Fibroblast of lung (primary cell): ENCODE measurements at regions not wholly inside any gene's neighbourhood (a gene's known extent, or its start where the extent isn't known, plus 50 kb on each side); places are given as distances from the start of the nearest gene placed in this dataset.
A peak's percentile ranks its signal among the peaks of the same experiment; 100 is the strongest.

Experiments
- DNase-seq, 2 donors: peaks; one replicate each; pipeline versions ENCODE4 v3.0.0 to v3.0.0-alpha.2; 2010; ENCODE audit warnings: low read depth in 2 of 2
- H2AFZ ChIP-seq: 2 replicates; pipeline ENCODE4 v1.5.1; 2012; ENCODE audit warnings: low read length, control low read depth, inconsistent platforms
- H3K27ac ChIP-seq: 2 replicates; pipeline ENCODE4 v1.5.1; 2011; ENCODE audit warnings: low read length, control low read depth; ENCODE audit not compliant: insufficient read depth
- H3K27me3 ChIP-seq: 2 replicates; pipeline ENCODE4 v1.5.1; 2011; ENCODE audit warnings: mild to moderate bottlenecking, low read length; ENCODE audit not compliant: control insufficient read depth, insufficient read depth
- H3K36me3 ChIP-seq: 2 replicates; pipeline ENCODE4 v1.5.1; 2011; ENCODE audit warnings: low read length; ENCODE audit not compliant: control insufficient read depth, insufficient read depth
- H3K4me1 ChIP-seq: 2 replicates; pipeline ENCODE4 v1.5.1; 2011; ENCODE audit warnings: low read length; ENCODE audit not compliant: control insufficient read depth, insufficient read depth; ENCODE audit errors: extremely low read depth
- H3K4me2 ChIP-seq: 2 replicates; pipeline ENCODE4 v1.5.1; 2011; ENCODE audit warnings: low read length, control low read depth; ENCODE audit not compliant: insufficient read depth; ENCODE audit errors: extremely low read depth
- H3K4me3 ChIP-seq, 4 experiments: fragments of 200-600 bp in 1 of 4; sonication (generic) in 1 of 4; replicated peaks in 1 of 4; 2 replicates each; pipeline ENCODE4 v1.5.1; 2011 to 2016; ENCODE audit warnings: low read length in 4 of 4, low read depth in 3 of 4, mild to moderate bottlenecking in 3 of 4, control low read depth in 2 of 4, inconsistent platforms in 1 of 4, mixed read lengths in 1 of 4; ENCODE audit not compliant: insufficient read depth in 1 of 4; ENCODE audit errors: control extremely low read depth in 1 of 4
- H3K79me2 ChIP-seq: 2 replicates; pipeline ENCODE4 v1.5.1; 2012; ENCODE audit warnings: mild to moderate bottlenecking, low read length, inconsistent platforms; ENCODE audit not compliant: control insufficient read depth, insufficient read depth
- H3K9ac ChIP-seq: 2 replicates; pipeline ENCODE4 v1.5.1; 2011; ENCODE audit warnings: mild to moderate bottlenecking, low read length, control low read depth; ENCODE audit not compliant: insufficient read depth
- H3K9me3 ChIP-seq: 2 replicates; pipeline ENCODE4 v1.5.1; 2012; ENCODE audit warnings: low read depth, low read length; ENCODE audit not compliant: control insufficient read depth, insufficient read depth
- H4K20me1 ChIP-seq: 2 replicates; pipeline ENCODE4 v1.5.1; 2011; ENCODE audit warnings: low read length; ENCODE audit not compliant: control insufficient read depth, insufficient read depth; ENCODE audit errors: extremely low read depth
- CTCF ChIP-seq, 2 donors: IDR thresholded peaks in 1 of 2; conservative IDR thresholded peaks in 1 of 2; 1 replicate in 1 of 2; 2 replicates in 1 of 2; pipeline ENCODE4 v1.5.1; 2011 to 2012; ENCODE audit warnings: low read length in 2 of 2, control low read depth in 1 of 2, inconsistent platforms in 1 of 2, low read depth in 1 of 2, mild to moderate bottlenecking in 1 of 2
- EZH2 ChIP-seq: IDR thresholded peaks from 2 replicates; pipeline ENCODE4 v1.5.1; 2012; ENCODE audit warnings: low read length, control low read depth, mild to moderate bottlenecking; ENCODE audit errors: missing control alignments

- no peak for TF ChIP-seq CTCF (conservative IDR thresholded peaks at IDR 0.05 in 1 of 2, IDR thresholded peaks at IDR 0.05 in 1 of 2; ENCODE audit: low read depth in 1 of 2, low read length in 2 of 2)
- TF ChIP-seq EZH2 = no peak
- Histone ChIP-seq H3K27ac (no peak overlapping the region), H3K79me2 (no peaks in the 10 kb centered on the region), H4K20me1 (no peaks in the 10 kb centered on the region), H3K9ac (no peak overlapping the region), H3K9me3 (no peaks in the 10 kb centered on the region), H3K4me1 (peaks cover 3% of the 10 kb centered on the region), H3K4me2 (no peak overlapping the region), H2AFZ (no peak overlapping the region), H3K27me3 (no peaks in the 10 kb centered on the region), H3K36me3 (no peaks in the 10 kb centered on the region), H3K4me3 (peak overlapping the region in 1 of 4 experiments; percentile 86)
- DNase-seq = no peak
These were observed 59.0 kb upstream of the RPH3AL start for GRCh38 chr17:411421-412120.

GRCh38 chr17:410543-411401, 58.2 kb upstream of the RPH3AL start:
- Histone ChIP-seq H2AFZ (peak overlapping the region; percentile 52), H4K20me1 (no peaks in the 10 kb centered on the region), H3K4me2 (peak overlapping the region; percentile 94), H3K27ac (peak overlapping the region; percentile 83), H3K4me3 (peak overlapping the region; percentile 59 to 89 (median 74)), H3K79me2 (no peaks in the 10 kb centered on the region), H3K36me3 (no peaks in the 10 kb centered on the region), H3K4me1 (peaks cover 3% of the 10 kb centered on the region), H3K9me3 (no peaks in the 10 kb centered on the region), H3K9ac (peak overlapping the region; percentile 72), H3K27me3 (no peaks in the 10 kb centered on the region)
- TF ChIP-seq EZH2 (no peak), CTCF (conservative IDR thresholded peaks at IDR 0.05 in 1 of 2, IDR thresholded peaks at IDR 0.05 in 1 of 2; ENCODE audit: low read depth in 1 of 2, low read length in 2 of 2) (no peak)
- DNase-seq = peak in 1 of 2 donors; percentile 40

- peak overlapping the region; percentile 83 for H3K27ac ChIP-seq
- H3K9me3 ChIP-seq = no peaks in the 10 kb centered on the region
- TF ChIP-seq EZH2 (no peak), CTCF (conservative IDR thresholded peaks at IDR 0.05 in 1 of 2, IDR thresholded peaks at IDR 0.05 in 1 of 2; ENCODE audit: low read depth in 1 of 2, low read length in 2 of 2) (no peak)
These were observed 57.4 kb upstream of the RPH3AL start for GRCh38 chr17:409848-410542.

More at GRCh38 chr17:409848-410542, 57.4 kb upstream of the RPH3AL start:
- Histone ChIP-seq H3K36me3 (no peaks in the 10 kb centered on the region), H4K20me1 (no peaks in the 10 kb centered on the region), H3K9ac (peak overlapping the region; percentile 72), H3K27me3 (no peaks in the 10 kb centered on the region), H3K4me3 (peak overlapping the region; percentile 59 to 89 (median 74)), H3K4me2 (peak overlapping the region; percentile 94), H3K79me2 (no peaks in the 10 kb centered on the region), H2AFZ (peak overlapping the region; percentile 52), H3K4me1 (peaks cover 3% of the 10 kb centered on the region)
- peak; percentile 91 to 99 for DNase-seq
